Fibroblast of lung (primary cell): ENCODE measurements at regions not wholly inside any gene's neighbourhood (a gene's known extent, or its start where the extent isn't known, plus 50 kb on each side); places are given as distances from the start of the nearest gene placed in this dataset.

Source experiments
- DNase-seq, 2 donors: peaks; one replicate each; pipeline versions ENCODE4 v3.0.0 to v3.0.0-alpha.2; 2010; ENCODE audit warnings: low read depth in 2 of 2
- H2AFZ ChIP-seq: 2 replicates; pipeline ENCODE4 v1.5.1; 2012; ENCODE audit warnings: low read length, control low read depth, inconsistent platforms
- H3K27ac ChIP-seq: 2 replicates; pipeline ENCODE4 v1.5.1; 2011; ENCODE audit warnings: low read length, control low read depth; ENCODE audit not compliant: insufficient read depth
- H3K27me3 ChIP-seq: 2 replicates; pipeline ENCODE4 v1.5.1; 2011; ENCODE audit warnings: mild to moderate bottlenecking, low read length; ENCODE audit not compliant: control insufficient read depth, insufficient read depth
- H3K36me3 ChIP-seq: 2 replicates; pipeline ENCODE4 v1.5.1; 2011; ENCODE audit warnings: low read length; ENCODE audit not compliant: control insufficient read depth, insufficient read depth
- H3K4me1 ChIP-seq: 2 replicates; pipeline ENCODE4 v1.5.1; 2011; ENCODE audit warnings: low read length; ENCODE audit not compliant: control insufficient read depth, insufficient read depth; ENCODE audit errors: extremely low read depth
- H3K4me2 ChIP-seq: 2 replicates; pipeline ENCODE4 v1.5.1; 2011; ENCODE audit warnings: low read length, control low read depth; ENCODE audit not compliant: insufficient read depth; ENCODE audit errors: extremely low read depth
- H3K4me3 ChIP-seq, 4 experiments: fragments of 200-600 bp in 1 of 4; sonication (generic) in 1 of 4; replicated peaks in 1 of 4; 2 replicates each; pipeline ENCODE4 v1.5.1; 2011 to 2016; ENCODE audit warnings: low read length in 4 of 4, low read depth in 3 of 4, mild to moderate bottlenecking in 3 of 4, control low read depth in 2 of 4, inconsistent platforms in 1 of 4, mixed read lengths in 1 of 4; ENCODE audit not compliant: insufficient read depth in 1 of 4; ENCODE audit errors: control extremely low read depth in 1 of 4
- H3K79me2 ChIP-seq: 2 replicates; pipeline ENCODE4 v1.5.1; 2012; ENCODE audit warnings: mild to moderate bottlenecking, low read length, inconsistent platforms; ENCODE audit not compliant: control insufficient read depth, insufficient read depth
- H3K9ac ChIP-seq: 2 replicates; pipeline ENCODE4 v1.5.1; 2011; ENCODE audit warnings: mild to moderate bottlenecking, low read length, control low read depth; ENCODE audit not compliant: insufficient read depth
- H3K9me3 ChIP-seq: 2 replicates; pipeline ENCODE4 v1.5.1; 2012; ENCODE audit warnings: low read depth, low read length; ENCODE audit not compliant: control insufficient read depth, insufficient read depth
- H4K20me1 ChIP-seq: 2 replicates; pipeline ENCODE4 v1.5.1; 2011; ENCODE audit warnings: low read length; ENCODE audit not compliant: control insufficient read depth, insufficient read depth; ENCODE audit errors: extremely low read depth
- EZH2 ChIP-seq: IDR thresholded peaks from 2 replicates; pipeline ENCODE4 v1.5.1; 2012; ENCODE audit warnings: low read length, control low read depth, mild to moderate bottlenecking; ENCODE audit errors: missing control alignments
- TF ChIP-seq, protein P1 (sequence below), 2 donors: IDR thresholded peaks in 1 of 2; conservative IDR thresholded peaks in 1 of 2; 1 replicate in 1 of 2; 2 replicates in 1 of 2; pipeline ENCODE4 v1.5.1; 2011 to 2012; ENCODE audit warnings: low read length in 2 of 2, control low read depth in 1 of 2, inconsistent platforms in 1 of 2, low read depth in 1 of 2, mild to moderate bottlenecking in 1 of 2

DNA sequence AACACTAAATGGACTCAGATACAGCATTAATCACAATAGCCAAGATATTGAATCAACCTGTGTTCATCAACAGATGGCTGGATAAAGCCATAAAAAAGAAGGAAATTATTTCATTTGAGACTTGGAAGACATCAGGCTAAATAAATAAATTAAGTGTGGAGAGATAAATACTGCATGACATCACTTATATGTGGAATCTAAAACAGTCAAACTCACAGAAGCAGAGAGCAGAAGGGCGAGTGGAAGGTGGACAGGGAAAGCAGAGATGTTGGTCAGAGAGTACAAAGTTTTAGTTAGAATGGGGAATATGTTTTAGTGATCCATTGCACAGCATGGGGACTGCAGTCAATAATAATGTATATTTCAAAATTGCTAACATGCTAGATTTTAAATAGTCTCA is 207.2 kb downstream of the VAPA start:
- Histone ChIP-seq H2AFZ (no peak overlapping the region), H3K27me3 (no peaks in the 10 kb centered on the region), H3K4me3 (no peak overlapping the region), H3K4me2 (no peak overlapping the region), H4K20me1 (no peaks in the 10 kb centered on the region), H3K9ac (no peak overlapping the region), H3K27ac (no peak overlapping the region), H3K79me2 (no peaks in the 10 kb centered on the region), H3K9me3 (no peaks in the 10 kb centered on the region), H3K4me1 (no peaks in the 10 kb centered on the region), H3K36me3 (no peaks in the 10 kb centered on the region)
- no peak for TF ChIP-seq EZH2
- TF ChIP-seq, protein P1, sequence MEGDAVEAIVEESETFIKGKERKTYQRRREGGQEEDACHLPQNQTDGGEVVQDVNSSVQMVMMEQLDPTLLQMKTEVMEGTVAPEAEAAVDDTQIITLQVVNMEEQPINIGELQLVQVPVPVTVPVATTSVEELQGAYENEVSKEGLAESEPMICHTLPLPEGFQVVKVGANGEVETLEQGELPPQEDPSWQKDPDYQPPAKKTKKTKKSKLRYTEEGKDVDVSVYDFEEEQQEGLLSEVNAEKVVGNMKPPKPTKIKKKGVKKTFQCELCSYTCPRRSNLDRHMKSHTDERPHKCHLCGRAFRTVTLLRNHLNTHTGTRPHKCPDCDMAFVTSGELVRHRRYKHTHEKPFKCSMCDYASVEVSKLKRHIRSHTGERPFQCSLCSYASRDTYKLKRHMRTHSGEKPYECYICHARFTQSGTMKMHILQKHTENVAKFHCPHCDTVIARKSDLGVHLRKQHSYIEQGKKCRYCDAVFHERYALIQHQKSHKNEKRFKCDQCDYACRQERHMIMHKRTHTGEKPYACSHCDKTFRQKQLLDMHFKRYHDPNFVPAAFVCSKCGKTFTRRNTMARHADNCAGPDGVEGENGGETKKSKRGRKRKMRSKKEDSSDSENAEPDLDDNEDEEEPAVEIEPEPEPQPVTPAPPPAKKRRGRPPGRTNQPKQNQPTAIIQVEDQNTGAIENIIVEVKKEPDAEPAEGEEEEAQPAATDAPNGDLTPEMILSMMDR (conservative IDR thresholded peaks at IDR 0.05 in 1 of 2, IDR thresholded peaks at IDR 0.05 in 1 of 2; ENCODE audit: low read depth in 1 of 2, low read length in 2 of 2): no peak
- DNase-seq: peak in 1 of 2 donors; percentile 25

DNA sequence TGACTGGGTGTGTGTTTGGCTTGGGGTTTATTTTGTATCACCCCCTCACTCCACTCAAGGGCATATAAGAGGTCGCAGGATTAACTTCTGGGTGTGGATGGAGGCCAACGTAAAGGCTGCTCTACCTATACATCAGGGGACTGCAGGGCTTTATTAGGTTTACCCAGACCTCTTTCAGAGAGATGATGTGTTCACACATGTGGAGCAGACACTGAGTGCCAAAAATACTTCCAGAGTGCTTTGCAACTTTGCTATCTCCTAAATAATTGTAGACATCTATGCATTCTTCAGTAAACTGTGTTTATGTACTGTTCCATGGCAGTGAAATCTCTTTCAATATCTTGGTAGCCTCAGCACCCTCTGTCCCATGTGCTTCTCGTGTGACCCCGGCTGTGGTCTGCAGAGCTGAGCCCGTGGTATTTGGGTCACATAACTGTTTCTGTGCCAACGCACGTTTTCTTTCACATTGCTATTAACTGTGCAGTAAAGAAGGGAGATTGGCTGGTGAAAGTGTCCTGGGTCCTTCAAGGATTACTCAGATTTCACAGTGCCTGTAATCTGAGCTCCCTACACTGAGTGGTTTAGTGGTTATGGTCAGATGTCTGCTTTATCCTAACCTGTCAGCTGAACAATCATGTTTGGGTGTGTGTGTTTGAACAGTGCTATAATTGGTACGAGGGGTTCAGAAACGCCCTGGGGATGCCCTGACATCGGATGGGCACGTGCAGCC is 208.1 kb downstream of the VAPA start:
- peak; percentile 79 to 90 for DNase-seq
- no peaks in the 10 kb centered on the region for H3K9me3 ChIP-seq
- no peak overlapping the region for H2AFZ ChIP-seq
- TF ChIP-seq, protein P1 (conservative IDR thresholded peaks at IDR 0.05 in 1 of 2, IDR thresholded peaks at IDR 0.05 in 1 of 2; ENCODE audit: low read depth in 1 of 2, low read length in 2 of 2): no peak
- TF ChIP-seq EZH2: no peak
- no peaks in the 10 kb centered on the region for H3K79me2 ChIP-seq
- no peaks in the 10 kb centered on the region for H4K20me1 ChIP-seq
- H3K27ac ChIP-seq: no peak overlapping the region
- no peaks in the 10 kb centered on the region for H3K27me3 ChIP-seq
- peak overlapping the region; percentile 40 for H3K4me2 ChIP-seq
- H3K4me1 ChIP-seq: no peaks in the 10 kb centered on the region
- H3K36me3 ChIP-seq: no peaks in the 10 kb centered on the region
- H3K9ac ChIP-seq: no peak overlapping the region
- no peak overlapping the region for H3K4me3 ChIP-seq

DNA sequence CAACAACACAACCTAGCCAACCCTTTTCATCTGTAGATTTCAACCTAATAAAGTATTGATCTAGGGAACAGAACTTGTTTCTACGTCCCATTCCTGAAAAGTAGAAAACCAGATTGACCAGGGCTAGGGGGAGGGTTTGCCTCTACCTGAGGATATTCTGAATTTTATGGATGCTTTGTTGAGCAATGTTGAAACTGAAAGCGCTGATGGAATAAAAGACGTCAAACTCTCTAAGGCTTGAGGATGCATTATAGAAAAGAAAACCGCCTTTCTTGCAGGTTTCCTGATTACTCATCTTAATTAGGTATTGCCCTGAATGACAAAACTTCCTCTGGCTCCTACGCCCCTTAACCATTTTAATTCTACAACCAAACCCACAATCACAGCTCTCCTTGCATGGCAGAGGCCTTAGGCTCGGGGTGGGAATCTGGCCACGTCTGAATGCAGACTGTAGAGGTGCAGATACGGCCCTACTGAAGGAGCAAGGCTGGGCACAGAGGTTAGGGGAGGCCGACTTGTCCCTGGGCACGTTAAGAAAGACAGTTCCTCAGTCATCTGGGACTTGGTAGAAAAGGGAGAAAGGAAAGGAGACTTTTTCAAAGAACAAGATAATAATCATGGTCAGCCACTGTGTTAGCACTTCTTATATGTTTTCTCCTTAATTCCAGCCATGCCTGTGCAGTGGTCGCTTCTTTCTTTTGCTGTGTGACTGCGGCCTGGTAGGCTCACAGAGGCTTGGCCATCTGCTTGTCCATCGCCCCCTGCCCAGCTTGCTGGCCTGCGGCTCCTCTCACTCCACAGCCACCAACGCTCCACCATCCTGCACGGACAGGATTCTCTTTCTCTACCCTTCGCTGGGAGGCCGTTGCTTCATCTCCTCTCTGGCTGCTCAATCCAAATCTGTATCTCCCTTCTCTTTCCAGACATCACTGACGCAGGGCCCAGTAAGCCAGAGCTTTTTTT is 209.5 kb downstream of the VAPA start:
- H3K9ac ChIP-seq: no peak overlapping the region
- H2AFZ ChIP-seq: no peak overlapping the region
- no peaks in the 10 kb centered on the region for H3K36me3 ChIP-seq
- no peak overlapping the region for H3K4me2 ChIP-seq
- no peak overlapping the region for H3K4me3 ChIP-seq
- peak in 1 of 2 donors; percentile 33 for DNase-seq
- H3K27me3 ChIP-seq: no peaks in the 10 kb centered on the region
- H3K4me1 ChIP-seq: no peaks in the 10 kb centered on the region
- no peaks in the 10 kb centered on the region for H4K20me1 ChIP-seq
- no peaks in the 10 kb centered on the region for H3K79me2 ChIP-seq
- no peak overlapping the region for H3K27ac ChIP-seq
- no peaks in the 10 kb centered on the region for H3K9me3 ChIP-seq
- TF ChIP-seq EZH2: no peak
- TF ChIP-seq, protein P1 (conservative IDR thresholded peaks at IDR 0.05 in 1 of 2, IDR thresholded peaks at IDR 0.05 in 1 of 2; ENCODE audit: low read depth in 1 of 2, low read length in 2 of 2): no peak
